SU-DHL-6 (cell line): ENCODE measurements at regions not wholly inside any gene's neighbourhood (a gene's known extent, or its start where the extent isn't known, plus 50 kb on each side); places are given as distances from the start of the nearest gene placed in this dataset.

ENCODE experiments used
- CTCF ChIP-seq: fragments of 200-600 bp; sonication (generic); IDR thresholded peaks from one replicate; pipeline ENCODE4 v1.5.1; 2017; ENCODE audit warnings: antibody characterized with exemption, mild to moderate bottlenecking, low read length, moderate library complexity; ENCODE audit not compliant: insufficient read depth, poor library complexity, severe bottlenecking
- EZH2phosphoT487 ChIP-seq: fragments of 200-600 bp; sonication (generic), shearing (Covaris generic); conservative IDR thresholded peaks from 2 replicates; pipeline ENCODE4 v1.6.1; 2018; ENCODE audit warnings: mild to moderate bottlenecking, antibody characterized with exemption, low read length, moderate library complexity, mixed read lengths

GRCh38 chr3:153600896-153601295, 438.9 kb downstream of the RAP2B start:
- no peak for TF ChIP-seq CTCF
- no peak for TF ChIP-seq EZH2phosphoT487
